HG03095 (cell line): ENCODE measurements at regions not wholly inside any gene's neighbourhood (a gene's known extent, or its start where the extent isn't known, plus 50 kb on each side); places are given as distances from the start of the nearest gene placed in this dataset.
"Not testable (repeated sequence)": the region's sequence is repeated elsewhere in the genome, so short reads cannot be mapped to it uniquely, and the experiment has no call there.

ENCODE experiments used
- ATAC-seq: cut with Tn5 transposase; IDR thresholded peaks from one replicate; pipeline ENCODE4 v1.9.1; 2021; ENCODE audit warnings: moderate library complexity; ENCODE audit not compliant: unreplicated experiment

GRCh38 chr5:63564789-63565188 is 397.5 kb downstream of the HTR1A start:
- no peak for ATAC-seq

GRCh38 chr5:63563008-63563917 is 399.0 kb downstream of the HTR1A start:
- ATAC-seq: no peak

GRCh38 chr5:63555874-63556273 is 406.4 kb downstream of the HTR1A start:
- no peak for ATAC-seq

- no peak for ATAC-seq
Observed at GRCh38 chr5:63554191-63554590, 408.1 kb downstream of the HTR1A start.

GRCh38 chr5:63553073-63553472 is 409.2 kb downstream of the HTR1A start:
- no peak for ATAC-seq

GRCh38 chr5:63535840-63536602 is 426.2 kb downstream of the HTR1A start:
- ATAC-seq: no peak

GRCh38 chr5:63524281-63524680 is 438.0 kb downstream of the HTR1A start:
- no peak for ATAC-seq

GRCh38 chr5:63516006-63516405 is 446.2 kb downstream of the HTR1A start:
- no peak for ATAC-seq

- no peak for ATAC-seq
Observed at GRCh38 chr5:63500242-63500641, 462.0 kb downstream of the HTR1A start.

GRCh38 chr5:63495225-63495624 is 467.0 kb downstream of the HTR1A start:
- no peak for ATAC-seq

GRCh38 chr5:63483338-63483737 is 478.9 kb downstream of the HTR1A start:
- ATAC-seq: no peak

GRCh38 chr5:63473335-63473967 is 488.8 kb downstream of the HTR1A start:
- no peak for ATAC-seq

GRCh38 chr5:63456279-63456678 is 506.0 kb downstream of the HTR1A start:
- no peak for ATAC-seq

- no peak for ATAC-seq
Observed at GRCh38 chr5:63451188-63451587, 511.1 kb downstream of the HTR1A start.

- ATAC-seq: no peak
Observed at GRCh38 chr5:63439537-63439936, 522.7 kb downstream of the HTR1A start.

- ATAC-seq: no peak
Observed at GRCh38 chr5:63409737-63410136, 552.5 kb downstream of the HTR1A start.

- no peak for ATAC-seq
Observed at GRCh38 chr5:63408984-63409383, 553.3 kb downstream of the HTR1A start.

GRCh38 chr5:63401436-63402046 is 560.7 kb downstream of the HTR1A start:
- ATAC-seq: no peak

- no peak for ATAC-seq
Observed at GRCh38 chr5:63400079-63400478, 562.2 kb downstream of the HTR1A start.

- ATAC-seq: no peak
Observed at GRCh38 chr5:63398346-63398745, 563.9 kb downstream of the HTR1A start.

GRCh38 chr5:63388188-63388587 is 574.1 kb downstream of the HTR1A start:
- ATAC-seq: not testable (repeated sequence)
